GM13976 (cell line): ENCODE measurements at regions not wholly inside any gene's neighbourhood (a gene's known extent, or its start where the extent isn't known, plus 50 kb on each side); places are given as distances from the start of the nearest gene placed in this dataset.

Experiments used
- DNase-seq: peaks from one replicate; pipeline ENCODE4 v3.0.0; 2012; ENCODE audit warnings: low spot score
- in situ Hi-C: fragments of 300-500 bp; cut with MboI; formaldehyde crosslinking; loops from one replicate; pipeline ENCODE4 v1.12.0; 2022; ENCODE audit warnings: low sequenced_read_pairs, mixed read lengths, inconsistent platforms; ENCODE audit not compliant: unreplicated experiment
- TF ChIP-seq, protein P1 (sequence below): IDR thresholded peaks from 2 replicates; pipeline ENCODE4 v1.5.1; 2012; ENCODE audit warnings: borderline replicate concordance, mild to moderate bottlenecking; ENCODE audit not compliant: insufficient read depth; ENCODE audit errors: extremely low read depth, missing control alignments, control extremely low read depth

DNA sequence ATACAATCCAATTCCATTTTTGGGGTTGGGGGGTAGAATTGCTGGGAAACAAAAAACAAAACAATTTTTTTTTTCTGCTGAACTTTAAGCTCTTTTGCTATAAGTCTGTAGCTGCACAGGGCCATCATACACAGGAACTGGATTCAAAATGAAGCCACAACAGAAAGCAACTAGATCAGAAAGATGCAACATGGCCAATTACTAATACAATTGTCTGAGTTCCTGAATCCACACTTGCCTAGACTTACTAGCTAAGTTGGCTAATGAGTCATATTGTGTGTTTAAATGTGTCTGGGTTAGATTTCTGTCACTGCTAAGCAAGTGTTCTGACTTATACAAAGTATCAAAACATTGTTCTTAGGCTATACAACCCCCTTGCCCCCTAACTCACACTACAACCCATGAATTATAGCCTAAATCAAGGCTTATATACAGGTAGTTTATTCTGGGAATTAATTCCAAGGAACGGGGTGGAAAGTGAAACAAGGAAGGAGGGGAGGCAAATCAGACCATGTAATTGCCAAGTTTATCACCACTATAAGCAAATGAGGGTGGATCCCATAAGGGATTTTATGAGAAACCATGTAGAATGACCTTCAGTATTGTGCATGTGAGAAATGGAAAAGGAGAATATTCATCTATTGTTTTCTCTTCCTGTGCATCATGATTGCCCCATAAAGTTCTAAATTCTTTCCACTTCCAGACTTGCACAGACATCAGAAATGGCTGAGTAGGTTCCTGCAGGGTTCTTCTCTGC is 337.9 kb upstream of the SORCS1 start:
- TF ChIP-seq, protein P1, sequence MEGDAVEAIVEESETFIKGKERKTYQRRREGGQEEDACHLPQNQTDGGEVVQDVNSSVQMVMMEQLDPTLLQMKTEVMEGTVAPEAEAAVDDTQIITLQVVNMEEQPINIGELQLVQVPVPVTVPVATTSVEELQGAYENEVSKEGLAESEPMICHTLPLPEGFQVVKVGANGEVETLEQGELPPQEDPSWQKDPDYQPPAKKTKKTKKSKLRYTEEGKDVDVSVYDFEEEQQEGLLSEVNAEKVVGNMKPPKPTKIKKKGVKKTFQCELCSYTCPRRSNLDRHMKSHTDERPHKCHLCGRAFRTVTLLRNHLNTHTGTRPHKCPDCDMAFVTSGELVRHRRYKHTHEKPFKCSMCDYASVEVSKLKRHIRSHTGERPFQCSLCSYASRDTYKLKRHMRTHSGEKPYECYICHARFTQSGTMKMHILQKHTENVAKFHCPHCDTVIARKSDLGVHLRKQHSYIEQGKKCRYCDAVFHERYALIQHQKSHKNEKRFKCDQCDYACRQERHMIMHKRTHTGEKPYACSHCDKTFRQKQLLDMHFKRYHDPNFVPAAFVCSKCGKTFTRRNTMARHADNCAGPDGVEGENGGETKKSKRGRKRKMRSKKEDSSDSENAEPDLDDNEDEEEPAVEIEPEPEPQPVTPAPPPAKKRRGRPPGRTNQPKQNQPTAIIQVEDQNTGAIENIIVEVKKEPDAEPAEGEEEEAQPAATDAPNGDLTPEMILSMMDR = no peak
- DNase-seq = no peak
- in situ Hi-C loops = no loop called here

DNA sequence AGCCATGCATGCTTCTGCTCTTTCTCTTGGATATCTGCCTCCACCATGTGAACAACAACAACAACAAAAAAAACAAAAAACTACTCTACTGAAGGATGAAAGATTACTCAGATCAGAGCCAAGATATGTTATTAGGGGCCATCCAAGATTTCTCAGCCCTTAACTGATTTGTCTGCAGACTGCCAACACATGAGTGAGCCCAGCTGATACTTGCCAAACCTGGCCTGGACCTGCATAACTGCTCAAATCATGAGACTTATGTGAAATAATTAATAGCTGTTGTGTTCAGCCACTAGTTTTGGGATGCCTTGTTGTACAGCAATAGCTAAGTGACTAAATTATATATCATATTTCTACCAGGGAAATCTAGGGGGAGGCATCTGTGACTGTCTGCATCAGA is 334.5 kb upstream of the SORCS1 start:
- no peak for DNase-seq
- TF ChIP-seq, protein P1 = no peak
- in situ Hi-C loops = no loop called here

DNA sequence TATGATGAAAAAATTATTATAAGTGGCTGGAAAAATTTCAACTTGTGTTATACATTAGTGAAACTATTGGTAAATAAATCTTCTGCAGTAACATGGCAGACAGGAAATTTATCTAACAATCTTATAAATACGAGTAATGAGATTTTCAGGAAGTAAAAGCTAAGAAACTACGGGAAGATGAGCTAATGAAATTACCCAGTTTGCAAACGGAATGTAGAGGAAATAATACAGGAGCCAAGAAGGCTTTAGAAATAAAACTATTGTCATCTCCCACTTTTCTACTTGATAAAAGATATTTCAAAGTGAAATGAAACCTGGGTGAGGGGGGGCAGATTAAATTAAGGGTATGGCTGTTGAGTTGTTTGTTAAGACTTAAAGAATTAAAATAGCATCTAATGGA is 332.5 kb upstream of the SORCS1 start:
- TF ChIP-seq, protein P1 = no peak
- DNase-seq = no peak
- in situ Hi-C loops = no loop called here

DNA sequence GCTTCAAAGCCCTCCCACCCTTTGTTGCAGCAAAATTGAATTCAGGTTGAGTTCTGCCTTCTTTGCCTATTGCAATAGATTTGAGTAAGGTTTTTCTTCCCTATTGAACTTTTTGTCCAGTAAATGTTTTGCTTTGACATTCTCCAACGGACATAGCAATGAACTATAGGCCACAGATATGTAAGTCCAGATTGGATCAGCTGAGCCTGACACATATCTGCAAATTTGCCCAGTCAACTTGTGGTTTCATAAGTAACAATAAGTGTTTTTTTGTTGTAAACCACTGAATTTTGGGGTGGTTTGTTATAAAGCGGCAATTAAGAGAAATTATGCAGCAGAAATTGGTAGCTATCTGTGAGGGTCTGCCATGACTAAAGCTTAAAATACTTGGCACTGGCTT is 332.1 kb upstream of the SORCS1 start:
- DNase-seq = no peak
- in situ Hi-C loops = no loop called here
- TF ChIP-seq, protein P1 = no peak

DNA sequence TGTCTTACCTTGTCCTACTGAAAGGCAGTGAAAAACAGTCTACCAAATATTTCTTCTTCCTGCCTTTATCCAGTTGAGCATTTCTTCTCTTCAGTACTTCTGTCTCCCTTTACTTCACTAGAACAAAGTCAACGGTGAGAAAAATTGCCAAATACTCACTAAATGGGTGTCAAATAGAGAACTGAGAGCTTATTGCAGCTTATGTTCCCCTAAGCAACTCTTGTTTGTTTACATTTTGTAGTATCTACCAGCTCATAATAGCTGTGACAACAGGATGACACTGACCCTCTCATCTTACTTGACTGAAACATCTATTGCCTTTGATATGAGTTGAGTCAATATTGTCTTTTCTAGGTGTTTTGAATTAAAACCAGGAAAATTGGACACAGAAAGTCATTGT is 327.9 kb upstream of the SORCS1 start:
- TF ChIP-seq, protein P1 = no peak
- in situ Hi-C loops = no loop called here
- DNase-seq = no peak

DNA sequence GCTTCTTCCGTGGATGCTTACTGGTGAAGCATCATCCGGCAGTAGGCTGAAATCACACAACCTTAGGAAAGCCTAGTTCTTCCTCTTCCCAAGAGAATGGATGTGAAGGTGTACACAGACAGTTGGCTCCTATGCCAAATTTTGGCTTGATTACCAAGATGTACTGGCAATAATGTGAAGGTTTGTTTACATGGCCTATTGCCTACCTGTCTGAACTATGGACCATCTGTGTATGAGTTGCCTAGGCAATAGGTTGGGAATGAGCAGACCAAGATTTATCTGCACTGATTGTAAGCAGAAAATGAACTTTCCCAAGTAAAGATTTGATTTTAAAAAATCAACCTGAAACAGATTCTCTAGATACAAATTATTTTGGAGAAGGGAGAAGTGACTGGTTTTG is 325.9 kb upstream of the SORCS1 start:
- no peak for DNase-seq
- in situ Hi-C loops = no loop called here
- TF ChIP-seq, protein P1 = no peak

DNA sequence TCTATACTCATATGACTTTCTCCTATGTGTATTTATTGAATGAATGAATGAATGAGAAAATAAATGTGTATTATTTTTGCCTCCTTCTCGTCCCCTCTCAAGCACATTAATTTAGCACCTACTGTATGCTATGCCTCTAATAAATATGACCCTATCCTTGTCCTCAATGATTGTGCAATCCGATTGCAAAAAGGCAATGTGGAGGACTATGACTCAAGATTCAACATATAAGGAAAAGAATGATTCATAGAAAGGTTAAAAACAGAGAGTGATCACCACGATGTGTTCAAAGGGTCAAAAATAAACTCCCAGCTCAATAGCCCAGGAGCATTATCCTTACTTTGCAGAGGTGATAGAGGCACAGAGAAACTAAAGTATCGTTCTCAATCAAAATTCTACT is 322.8 kb upstream of the SORCS1 start:
- in situ Hi-C loops = no loop called here

More for the DNA sequence above, 322.8 kb upstream of the SORCS1 start:
- DNase-seq = no peak
- TF ChIP-seq, protein P1 = no peak
